ENCODE measurements at regions not wholly inside any gene's neighbourhood (a gene's known extent, or its start where the extent isn't known, plus 50 kb on each side); places are given as distances from the start of the nearest gene placed in this dataset.
"Not testable (repeated sequence)": the region's sequence is repeated elsewhere in the genome, so short reads cannot be mapped to it uniquely, and the experiment has no call there.

GRCh38 chr12:72184971-72185533 lies 87.1 kb upstream of the TRHDE start:
- POLR2A ChIA-PET; intact Hi-C loops (cut with micrococcal nuclease); H3K9me3 ChIP-seq (ENCODE audit: control insufficient read depth in 1 of 2, insufficient read depth in 1 of 2, low read depth in 1 of 2, low read length in 2 of 2); H3K9ac ChIP-seq (ENCODE audit: low read length); ATAC-seq; H3K79me2 ChIP-seq (ENCODE audit: insufficient read depth, low read length); H3K9me2 ChIP-seq (ENCODE audit: insufficient read depth); DNase-seq (ENCODE audit: low read depth, low spot score); H3K4me1 ChIP-seq (ENCODE audit: control insufficient read depth in 1 of 2, insufficient read depth in 2 of 2, low read length in 2 of 2); H3K36me3 ChIP-seq (ENCODE audit: control insufficient read depth in 1 of 2, insufficient read depth in 2 of 2, low read length in 2 of 2); CTCF ChIA-PET; H2AFZ ChIP-seq (ENCODE audit: low read depth, low read length, poor library complexity, severe bottlenecking); H4K20me1 ChIP-seq (ENCODE audit: insufficient read depth); H3K27me3 ChIP-seq (ENCODE audit: insufficient read depth, low read length); BruUV-seq (replicated peaks); RAD21 ChIA-PET (ENCODE audit: low non-redundant PET in 1 of 2, low total read pairs in 2 of 2, uncharacterized antibody in 2 of 2, unreplicated experiment in 2 of 2); H3K4me3 ChIP-seq (replicated peaks in 1 of 2; ENCODE audit: low read depth in 1 of 2, low read length in 2 of 2); H3K4me2 ChIP-seq (ENCODE audit: low read length); H3K27ac ChIP-seq (ENCODE audit: low read depth, low read length): not testable (repeated sequence)

DNA sequence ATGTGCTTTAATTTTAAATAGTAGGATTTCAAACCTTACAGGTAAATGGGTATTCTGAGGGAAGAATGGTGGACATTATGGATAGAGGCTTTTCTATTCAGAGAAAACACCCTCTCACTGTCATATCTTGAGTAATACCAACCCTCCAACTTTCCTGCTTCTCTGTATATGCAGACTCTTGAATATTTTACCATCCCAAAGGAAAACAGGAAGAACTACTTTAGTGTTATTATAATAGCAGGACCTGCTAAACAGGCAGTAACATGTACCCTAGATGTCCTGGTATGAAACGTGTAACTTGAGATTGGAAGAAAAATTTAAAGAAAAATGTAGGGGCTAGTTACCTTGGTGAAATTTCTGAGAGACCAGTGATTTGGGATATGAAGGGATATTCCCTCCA lies 82.9 kb upstream of the TRHDE start:
- POLR2A ChIA-PET: no interaction called here
- RAD21 ChIA-PET (ENCODE audit: low non-redundant PET in 1 of 2, low total read pairs in 2 of 2, uncharacterized antibody in 2 of 2, unreplicated experiment in 2 of 2): no interaction called here
- Histone ChIP-seq H2AFZ (ENCODE audit: low read depth, low read length, poor library complexity, severe bottlenecking) (no peak overlapping the region), H3K9me3 (ENCODE audit: control insufficient read depth in 1 of 2, insufficient read depth in 1 of 2, low read depth in 1 of 2, low read length in 2 of 2) (no peaks in the 10 kb centered on the region), H3K9ac (ENCODE audit: low read length) (no peak overlapping the region), H3K4me3 (replicated peaks in 1 of 2; ENCODE audit: low read depth in 1 of 2, low read length in 2 of 2) (no peak overlapping the region), H3K79me2 (ENCODE audit: insufficient read depth, low read length) (no peaks in the 10 kb centered on the region), H3K4me1 (ENCODE audit: control insufficient read depth in 1 of 2, insufficient read depth in 2 of 2, low read length in 2 of 2) (no peaks in the 10 kb centered on the region), H3K4me2 (ENCODE audit: low read length) (no peak overlapping the region), H3K27ac (ENCODE audit: low read depth, low read length) (no peak overlapping the region), H3K36me3 (ENCODE audit: control insufficient read depth in 1 of 2, insufficient read depth in 2 of 2, low read length in 2 of 2) (no peaks in the 10 kb centered on the region), H3K9me2 (ENCODE audit: insufficient read depth) (no peaks in the 10 kb centered on the region), H3K27me3 (ENCODE audit: insufficient read depth, low read length) (no peaks in the 10 kb centered on the region), H4K20me1 (ENCODE audit: insufficient read depth) (no peaks in the 10 kb centered on the region)
- no peak for DNase-seq (ENCODE audit: low read depth, low spot score)
- TF ChIP-seq, protein P1, sequence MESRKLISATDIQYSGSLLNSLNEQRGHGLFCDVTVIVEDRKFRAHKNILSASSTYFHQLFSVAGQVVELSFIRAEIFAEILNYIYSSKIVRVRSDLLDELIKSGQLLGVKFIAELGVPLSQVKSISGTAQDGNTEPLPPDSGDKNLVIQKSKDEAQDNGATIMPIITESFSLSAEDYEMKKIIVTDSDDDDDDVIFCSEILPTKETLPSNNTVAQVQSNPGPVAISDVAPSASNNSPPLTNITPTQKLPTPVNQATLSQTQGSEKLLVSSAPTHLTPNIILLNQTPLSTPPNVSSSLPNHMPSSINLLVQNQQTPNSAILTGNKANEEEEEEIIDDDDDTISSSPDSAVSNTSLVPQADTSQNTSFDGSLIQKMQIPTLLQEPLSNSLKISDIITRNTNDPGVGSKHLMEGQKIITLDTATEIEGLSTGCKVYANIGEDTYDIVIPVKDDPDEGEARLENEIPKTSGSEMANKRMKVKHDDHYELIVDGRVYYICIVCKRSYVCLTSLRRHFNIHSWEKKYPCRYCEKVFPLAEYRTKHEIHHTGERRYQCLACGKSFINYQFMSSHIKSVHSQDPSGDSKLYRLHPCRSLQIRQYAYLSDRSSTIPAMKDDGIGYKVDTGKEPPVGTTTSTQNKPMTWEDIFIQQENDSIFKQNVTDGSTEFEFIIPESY (IDR thresholded peaks at IDR 0.05; ENCODE audit: extremely low read depth, insufficient replicate concordance, low read length): no peak
- TF ChIP-seq MAX (IDR thresholded peaks at IDR 0.05): no peak
- TF ChIP-seq EZH2 (IDR thresholded peaks at IDR 0.05): no peak
- no peak for TF ChIP-seq CEBPB (IDR thresholded peaks at IDR 0.05; ENCODE audit: low read depth)
- no peak for TF ChIP-seq POLR2A (IDR thresholded peaks at IDR 0.05; ENCODE audit: borderline replicate concordance, extremely low read depth, insufficient read depth, insufficient read length)
- no peak for TF ChIP-seq CTCF (IDR thresholded peaks at IDR 0.05 in 2 of 3, conservative IDR thresholded peaks at IDR 0.05 in 1 of 3; ENCODE audit: borderline replicate concordance in 1 of 3, insufficient read depth in 1 of 3, low read depth in 2 of 3, low read length in 2 of 3)
- TF ChIP-seq CBX3 (IDR thresholded peaks at IDR 0.05; ENCODE audit: low read depth): no peak
- TF ChIP-seq YY1 (IDR thresholded peaks at IDR 0.05; ENCODE audit: extremely low read depth, insufficient replicate concordance, low read depth, low read length): no peak
- no peak for TF ChIP-seq TCF7L2 (IDR thresholded peaks at IDR 0.05; ENCODE audit: borderline replicate concordance, extremely low read depth, insufficient read depth, insufficient read length)
- TF ChIP-seq FOSL1 (IDR thresholded peaks at IDR 0.05; ENCODE audit: low read depth): no peak
- TF ChIP-seq SP1 (IDR thresholded peaks at IDR 0.05; ENCODE audit: low read depth): no peak
- no peak for TF ChIP-seq ZNF274 (IDR thresholded peaks at IDR 0.05; ENCODE audit: low read depth, low read length)
- no peak for TF ChIP-seq ATF3 (IDR thresholded peaks at IDR 0.05)
- TF ChIP-seq SRF (IDR thresholded peaks at IDR 0.05; ENCODE audit: low read depth): no peak
- TF ChIP-seq ELF1 (IDR thresholded peaks at IDR 0.05; ENCODE audit: borderline replicate concordance, low read depth): no peak
- TF ChIP-seq EZH2phosphoT487 (IDR thresholded peaks at IDR 0.05; ENCODE audit: borderline replicate concordance): no peak
- TF ChIP-seq SIN3A (IDR thresholded peaks at IDR 0.05; ENCODE audit: low read depth): no peak
- TF ChIP-seq ZFX (IDR thresholded peaks at IDR 0.05): no peak
- CTCF ChIA-PET: no interaction called here
- no TSS peak for BruUV-seq (replicated peaks)
- no peak for ATAC-seq
- intact Hi-C loops (cut with micrococcal nuclease): no loop called here

All from HCT116 (cell line).